MM.1S (cell line): ENCODE measurements at regions not wholly inside any gene's neighbourhood (a gene's known extent, or its start where the extent isn't known, plus 50 kb on each side); places are given as distances from the start of the nearest gene placed in this dataset.

Source experiments
- DNase-seq: peaks from one replicate; pipeline ENCODE4 v3.0.0-alpha.2; 2015
- H2AFZ ChIP-seq: fragments of 300-600 bp; sonication (generic); 2 replicates; pipeline ENCODE4 v1.6.0; 2016; ENCODE audit warnings: antibody characterized with exemption, low read length
- H3F3A ChIP-seq: fragments of 300-600 bp; sonication (generic); 2 replicates; pipeline ENCODE4 v1.6.1; 2016; ENCODE audit warnings: mild to moderate bottlenecking, antibody characterized with exemption, low read length, moderate library complexity, mixed read lengths; ENCODE audit not compliant: insufficient read depth
- H3K27ac ChIP-seq: fragments of 300-600 bp; sonication (generic); 2 replicates; pipeline ENCODE4 v1.5.1; 2016; ENCODE audit warnings: mild to moderate bottlenecking, low read length
- H3K27me3 ChIP-seq: fragments of 300-600 bp; sonication (generic); replicated peaks from 2 replicates; pipeline ENCODE4 v1.6.0; 2016; ENCODE audit warnings: low read length; ENCODE audit not compliant: insufficient read depth
- H3K36me3 ChIP-seq: fragments of 300-600 bp; sonication (generic); replicated peaks from 2 replicates; pipeline ENCODE4 v1.6.1; 2016; ENCODE audit warnings: mild to moderate bottlenecking, low read length, mixed read lengths; ENCODE audit not compliant: insufficient read depth
- H3K4me1 ChIP-seq: fragments of 300-600 bp; sonication (generic); 2 replicates; pipeline ENCODE4 v1.6.1; 2016; ENCODE audit warnings: low read length, mixed read lengths
- H3K4me2 ChIP-seq: fragments of 300-600 bp; sonication (generic); 2 replicates; pipeline ENCODE4 v1.6.0; 2016; ENCODE audit warnings: low read depth, low read length
- H3K4me3 ChIP-seq: fragments of 300-600 bp; sonication (generic); 2 replicates; pipeline ENCODE4 v1.5.1; 2016; ENCODE audit warnings: low read length, mixed read lengths
- H3K79me2 ChIP-seq: fragments of 300-600 bp; sonication (generic); 2 replicates; pipeline ENCODE4 v1.6.1; 2016; ENCODE audit warnings: mixed run types, low read length, mixed read lengths
- H3K9ac ChIP-seq: fragments of 300-600 bp; sonication (generic); 2 replicates; pipeline ENCODE4 v1.6.1; 2016; ENCODE audit warnings: low read length, mixed read lengths
- H3K9me2 ChIP-seq: fragments of 300-600 bp; sonication (generic); replicated peaks from 2 replicates; pipeline ENCODE4 v1.6.1; 2016; ENCODE audit warnings: mild to moderate bottlenecking, low read length, mixed read lengths; ENCODE audit not compliant: insufficient read depth
- H3K9me3 ChIP-seq: fragments of 300-600 bp; sonication (generic); replicated peaks from 2 replicates; pipeline ENCODE4 v1.6.1; 2016; ENCODE audit warnings: mild to moderate bottlenecking, low read length, mixed read lengths; ENCODE audit not compliant: insufficient read depth
- H4K20me1 ChIP-seq: fragments of 300-600 bp; sonication (generic); 2 replicates; pipeline ENCODE4 v1.6.1; 2016; ENCODE audit warnings: mild to moderate bottlenecking, low read length, moderate library complexity, mixed read lengths; ENCODE audit not compliant: insufficient read depth
- EZH2 ChIP-seq: fragments of 300-600 bp; sonication (generic); optimal IDR thresholded peaks from 2 replicates; pipeline ENCODE3; 2017; ENCODE audit warnings: low read depth, mild to moderate bottlenecking, antibody characterized with exemption, low read length, mixed read lengths
- EZH2phosphoT487 ChIP-seq: fragments of 300-600 bp; sonication (generic); IDR thresholded peaks from 2 replicates; pipeline ENCODE4 v1.6.1; 2018; ENCODE audit warnings: antibody characterized with exemption, low read length
- TF ChIP-seq, protein P1 (sequence below): fragments of 300-600 bp; sonication (generic); IDR thresholded peaks from 2 replicates; pipeline ENCODE4 v1.5.1; 2016; ENCODE audit warnings: antibody characterized with exemption, low read length, mixed read lengths

DNA sequence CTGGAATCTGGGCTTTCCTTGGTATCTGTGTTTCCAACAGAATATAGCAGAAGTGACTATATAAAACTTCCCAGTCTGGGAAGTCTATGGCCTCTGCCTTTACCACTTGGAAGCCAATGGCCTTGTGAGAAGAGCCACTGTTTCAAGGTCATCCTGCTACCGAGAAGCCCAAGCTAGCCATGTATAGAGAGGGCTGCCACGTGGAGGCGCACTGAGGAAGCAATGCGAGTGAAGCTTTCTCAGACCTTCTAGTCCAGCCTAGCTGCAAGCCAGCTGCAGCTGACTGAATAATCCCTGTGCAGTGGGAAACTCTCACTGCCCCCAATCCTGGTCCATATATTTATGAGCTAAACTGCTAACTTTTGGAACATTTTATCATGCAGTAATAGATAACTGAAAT lies 661.8 kb upstream of the RIOK2 start:
- Histone ChIP-seq H3K4me2 (no peak overlapping the region), H3K4me3 (no peak overlapping the region), H3K4me1 (no peaks in the 10 kb centered on the region), H3K9ac (no peak overlapping the region), H2AFZ (no peak overlapping the region), H3K9me2 (no peaks in the 10 kb centered on the region), H3K27me3 (no peaks in the 10 kb centered on the region), H3K36me3 (no peaks in the 10 kb centered on the region), H3K9me3 (no peaks in the 10 kb centered on the region), H3F3A (no peaks in the 10 kb centered on the region), H3K79me2 (no peaks in the 10 kb centered on the region), H4K20me1 (no peaks in the 10 kb centered on the region), H3K27ac (no peak overlapping the region)
- no peak for DNase-seq
- TF ChIP-seq EZH2phosphoT487 (no peak), EZH2 (no peak)
- TF ChIP-seq, protein P1, sequence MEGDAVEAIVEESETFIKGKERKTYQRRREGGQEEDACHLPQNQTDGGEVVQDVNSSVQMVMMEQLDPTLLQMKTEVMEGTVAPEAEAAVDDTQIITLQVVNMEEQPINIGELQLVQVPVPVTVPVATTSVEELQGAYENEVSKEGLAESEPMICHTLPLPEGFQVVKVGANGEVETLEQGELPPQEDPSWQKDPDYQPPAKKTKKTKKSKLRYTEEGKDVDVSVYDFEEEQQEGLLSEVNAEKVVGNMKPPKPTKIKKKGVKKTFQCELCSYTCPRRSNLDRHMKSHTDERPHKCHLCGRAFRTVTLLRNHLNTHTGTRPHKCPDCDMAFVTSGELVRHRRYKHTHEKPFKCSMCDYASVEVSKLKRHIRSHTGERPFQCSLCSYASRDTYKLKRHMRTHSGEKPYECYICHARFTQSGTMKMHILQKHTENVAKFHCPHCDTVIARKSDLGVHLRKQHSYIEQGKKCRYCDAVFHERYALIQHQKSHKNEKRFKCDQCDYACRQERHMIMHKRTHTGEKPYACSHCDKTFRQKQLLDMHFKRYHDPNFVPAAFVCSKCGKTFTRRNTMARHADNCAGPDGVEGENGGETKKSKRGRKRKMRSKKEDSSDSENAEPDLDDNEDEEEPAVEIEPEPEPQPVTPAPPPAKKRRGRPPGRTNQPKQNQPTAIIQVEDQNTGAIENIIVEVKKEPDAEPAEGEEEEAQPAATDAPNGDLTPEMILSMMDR = no peak

DNA sequence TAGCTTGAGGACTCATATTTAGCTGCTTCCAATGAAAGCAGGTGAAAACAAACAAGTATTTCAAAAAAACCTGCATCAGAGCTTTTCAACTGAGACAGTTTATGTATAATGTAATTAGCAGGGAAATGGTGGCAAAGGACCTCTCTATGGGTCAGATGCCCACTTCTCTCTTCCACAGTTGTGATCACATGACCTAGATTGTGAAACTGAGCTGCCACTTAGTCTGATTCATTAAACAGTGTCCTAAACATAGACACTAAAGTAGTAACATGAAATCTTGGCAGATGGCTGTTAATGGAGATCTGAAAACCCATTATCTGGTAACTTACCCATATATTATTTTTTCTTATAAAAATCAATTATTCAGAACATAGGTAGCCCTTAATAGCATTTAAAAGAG lies 663.6 kb upstream of the RIOK2 start:
- Histone ChIP-seq H3K27ac (no peak overlapping the region), H3K4me2 (no peak overlapping the region), H3K27me3 (no peaks in the 10 kb centered on the region), H2AFZ (no peak overlapping the region), H3F3A (no peaks in the 10 kb centered on the region), H4K20me1 (no peaks in the 10 kb centered on the region), H3K9me3 (no peaks in the 10 kb centered on the region), H3K4me1 (no peaks in the 10 kb centered on the region), H3K9me2 (no peaks in the 10 kb centered on the region), H3K79me2 (no peaks in the 10 kb centered on the region), H3K9ac (no peak overlapping the region), H3K36me3 (no peaks in the 10 kb centered on the region), H3K4me3 (no peak overlapping the region)
- no peak for DNase-seq
- TF ChIP-seq EZH2 = no peak
- TF ChIP-seq, protein P1 = no peak
- TF ChIP-seq EZH2phosphoT487 = no peak

DNA sequence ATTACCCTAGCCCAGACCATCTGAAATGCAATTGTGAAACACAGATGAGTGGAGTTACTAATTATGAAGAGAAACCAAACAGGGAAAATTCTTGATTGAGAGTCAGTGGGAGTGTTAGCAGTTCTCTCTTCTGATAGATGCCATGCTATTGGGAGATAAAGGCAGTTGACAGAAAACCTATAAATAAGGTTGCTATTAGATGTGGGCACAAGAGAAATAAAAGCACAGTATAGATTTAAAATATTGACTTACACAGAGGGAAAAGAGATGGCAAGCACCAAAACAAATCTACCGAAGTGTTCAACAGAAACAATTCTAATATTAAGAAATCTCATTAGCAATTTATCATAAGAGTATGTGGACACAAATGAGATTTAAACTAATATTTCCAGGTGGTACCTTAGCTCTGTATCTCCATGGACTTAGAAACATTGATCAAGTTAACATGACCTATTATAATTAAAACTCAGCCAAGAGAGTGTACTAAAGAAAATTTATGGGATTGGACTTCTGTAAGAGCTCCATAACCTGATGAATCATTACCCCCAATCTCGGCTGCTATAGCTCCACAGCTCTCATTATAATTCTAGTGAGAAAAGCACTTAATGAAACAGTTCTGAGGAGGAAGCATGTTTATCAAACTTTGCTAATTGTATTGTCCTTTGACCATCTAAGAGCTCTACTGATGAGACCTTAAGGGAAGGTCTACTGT lies 665.0 kb upstream of the RIOK2 start:
- Histone ChIP-seq H2AFZ (no peak overlapping the region), H3K4me3 (no peak overlapping the region), H3K4me1 (no peaks in the 10 kb centered on the region), H3K4me2 (no peak overlapping the region), H3K79me2 (no peaks in the 10 kb centered on the region), H3K9me3 (no peaks in the 10 kb centered on the region), H3K36me3 (no peaks in the 10 kb centered on the region), H3K9ac (no peak overlapping the region), H3K27me3 (no peaks in the 10 kb centered on the region), H3K9me2 (no peaks in the 10 kb centered on the region), H3F3A (no peaks in the 10 kb centered on the region), H4K20me1 (no peaks in the 10 kb centered on the region), H3K27ac (no peak overlapping the region)
- no peak for DNase-seq
- TF ChIP-seq, protein P1 = no peak
- TF ChIP-seq EZH2 = no peak
- TF ChIP-seq EZH2phosphoT487 = no peak
